K562 (cell line): ENCODE measurements at regions not wholly inside any gene's neighbourhood (a gene's known extent, or its start where the extent isn't known, plus 50 kb on each side); places are given as distances from the start of the nearest gene placed in this dataset.

Experiments used
- ATAC-seq: fragments of 200-7000 bp; cut with Tn5 transposase; 3 replicates; pipeline ENCODE4 v1.9.1; 2020; ENCODE audit warnings: moderate library complexity
- BruUV-seq: library from RNA; stranded (reverse); fragments of 400-500 nt; replicated peaks from 2 replicates; lab custom pipeline; 2021; lab: Mats Ljungman, UMichigan
- CTCF ChIA-PET: fragments of 300-600 bp; formaldehyde crosslinking; extraction: SDS; loops from one replicate; lab custom pipeline; 2021; ENCODE audit warnings: low intra/inter-chr PET ratio; lab: Yijun Ruan, JAX
- POLR2A ChIA-PET: fragments of 300-600, 350-650 bp; sonication (Branson Sonifier 250); formaldehyde crosslinking; extraction: SDS; loops from one replicate; lab custom pipeline; 2021; ENCODE audit warnings: antibody characterized with exemption, inconsistent platforms; lab: Yijun Ruan, JAX
- DNase-seq, 4 experiments: peaks; one replicate each; pipeline versions ENCODE4 v3.0.0 to v3.0.0-alpha.2; 2011 to 2018; ENCODE audit warnings: low spot score in 3 of 4, mixed read lengths in 3 of 4; ENCODE audit errors: extremely low read depth in 1 of 4
- FAIRE-seq: peaks from 2 replicates; lab custom pipeline; 2011; peaks lifted over from hg19 to GRCh38; lab: Jason Lieb, UNC
- H2AFZ ChIP-seq: 2 replicates; pipeline ENCODE4 v1.6.0; 2011; ENCODE audit warnings: low read depth, low read length, control low read depth, inconsistent platforms
- H3K27ac ChIP-seq: fragments of 200-600 bp; 3 replicates; pipeline ENCODE4 v1.8.0; 2011; ENCODE audit warnings: low read depth, mild to moderate bottlenecking, control low read depth, inconsistent platforms, low read length, moderate library complexity, mixed read lengths; ENCODE audit errors: extremely low read depth
- H3K27me3 ChIP-seq, 2 experiments: fragments of 300-600 bp in 1 of 2; 2 replicates in 1 of 2; 3 replicates in 1 of 2; pipeline versions ENCODE4 v1.6.0 to v1.8.0; 2011; ENCODE audit warnings: inconsistent platforms in 2 of 2, low read length in 2 of 2, mild to moderate bottlenecking in 1 of 2, mixed read lengths in 1 of 2, moderate library complexity in 1 of 2; ENCODE audit not compliant: control insufficient read depth in 2 of 2, insufficient read depth in 2 of 2
- H3K36me3 ChIP-seq: fragments of 300-600 bp; 3 replicates; pipeline ENCODE4 v1.8.0; 2011; ENCODE audit warnings: mild to moderate bottlenecking, low read length, inconsistent platforms; ENCODE audit not compliant: control insufficient read depth, insufficient read depth
- H3K4me1 ChIP-seq, 2 experiments: fragments of 200-600 bp in 1 of 2; replicated peaks in 1 of 2; 2 replicates in 1 of 2; 3 replicates in 1 of 2; pipeline versions ENCODE4 v1.5.1 to v1.8.0; 2011; ENCODE audit warnings: inconsistent platforms in 2 of 2, low read length in 2 of 2, mild to moderate bottlenecking in 1 of 2, mixed read lengths in 1 of 2, moderate library complexity in 1 of 2; ENCODE audit not compliant: control insufficient read depth in 2 of 2, insufficient read depth in 2 of 2
- H3K4me2 ChIP-seq: 2 replicates; pipeline ENCODE4 v1.6.1; 2011; ENCODE audit warnings: low read length, control low read depth, inconsistent platforms, mixed read lengths; ENCODE audit not compliant: insufficient read depth
- H3K4me3 ChIP-seq: fragments of 200-600 bp; sonication (generic), shearing (Covaris generic); 2 replicates; pipeline ENCODE4 v1.5.1; 2016; ENCODE audit warnings: control low read depth, inconsistent platforms
- H3K79me2 ChIP-seq: fragments of 200-600 bp; 3 replicates; pipeline ENCODE4 v1.8.0; 2011; ENCODE audit warnings: low read length, inconsistent platforms; ENCODE audit not compliant: control insufficient read depth, insufficient read depth
- H3K9ac ChIP-seq, 2 experiments: 2 replicates each; pipeline versions ENCODE4 v1.6.0 to v1.6.1; 2011; ENCODE audit warnings: low read depth in 2 of 2, low read length in 2 of 2, control low read depth in 1 of 2, inconsistent platforms in 1 of 2, mild to moderate bottlenecking in 1 of 2, mixed read lengths in 1 of 2; ENCODE audit not compliant: insufficient read depth in 1 of 2
- H3K9me1 ChIP-seq: one replicate; pipeline ENCODE4 v1.6.0; 2011; ENCODE audit warnings: inconsistent platforms, mild to moderate bottlenecking, low read length, moderate library complexity; ENCODE audit not compliant: control insufficient read depth, insufficient read depth
- H3K9me3 ChIP-seq: replicated peaks from 2 replicates; pipeline ENCODE4 v1.5.1; 2011; ENCODE audit warnings: low read depth, low read length, inconsistent platforms; ENCODE audit not compliant: control insufficient read depth, insufficient read depth
- H4K20me1 ChIP-seq: replicated peaks from 2 replicates; pipeline ENCODE4 v1.6.1; 2011; ENCODE audit warnings: low read length, inconsistent platforms, mixed read lengths; ENCODE audit not compliant: control insufficient read depth, insufficient read depth
- FOXP1 ChIP-seq: sonication (generic); formaldehyde crosslinking; IDR thresholded peaks from 2 replicates; pipeline ENCODE4 v1.8.0; 2022; ENCODE audit warnings: mild to moderate bottlenecking, missing genetic modification reagents
- KAT7 ChIP-seq: sonication (generic); formaldehyde crosslinking; IDR thresholded peaks from 2 replicates; pipeline ENCODE4 v1.8.0; 2022; ENCODE audit warnings: missing genetic modification reagents, mild to moderate bottlenecking, borderline replicate concordance
- NFE2 ChIP-seq: IDR thresholded peaks from 2 replicates; pipeline ENCODE4 v1.6.1; 2014; ENCODE audit warnings: antibody characterized with exemption, low read depth
- TRIM28 ChIP-seq: fragments of 450-650 bp; IDR thresholded peaks from 2 replicates; pipeline ENCODE4 v1.6.1; 2017
- ZNF143 ChIP-seq: sonication (generic); formaldehyde crosslinking; IDR thresholded peaks from 2 replicates; pipeline ENCODE4 v1.9.0; 2022; ENCODE audit warnings: mild to moderate bottlenecking, missing genetic modification reagents
- ZNF589 ChIP-seq: fragments of 200-800 bp; sonication (Bioruptor generic); IDR thresholded peaks from 2 replicates; pipeline ENCODE4 v1.6.1; 2016; ENCODE audit warnings: low read depth, missing genetic modification characterization, missing compliant biosample characterization
- ZNF699 ChIP-seq: fragments of 250-450 bp; sonication (Bioruptor Pico); IDR thresholded peaks from 2 replicates; pipeline ENCODE4 v1.8.0; 2021; ENCODE audit warnings: mild to moderate bottlenecking, moderate library complexity; ENCODE audit not compliant: insufficient replicate concordance
- in situ Hi-C: fragments of 300-500 bp; cut with MboI; formaldehyde crosslinking; loops from 4 replicates; pipeline ENCODE4 v1.15.0; 2018; ENCODE audit warnings: inconsistent platforms, mixed read lengths
- intact Hi-C: fragments of 100-400 bp; cut with micrococcal nuclease; formaldehyde crosslinking; loops from 2 replicates; pipeline ENCODE4 v1.14.2; 2022
- TF ChIP-seq, protein P1 (sequence below), 2 experiments: fragments of 250-450 bp in 1 of 2; fragments of 450-650 bp in 1 of 2; sonication (Bioruptor Pico) in 1 of 2; IDR thresholded peaks; 2 replicates each; pipeline versions ENCODE4 v1.6.1 to v1.8.0; 2016 to 2021; ENCODE audit warnings: mild to moderate bottlenecking in 2 of 2, moderate library complexity in 2 of 2, missing compliant biosample characterization in 1 of 2, missing genetic modification characterization in 1 of 2

DNA sequence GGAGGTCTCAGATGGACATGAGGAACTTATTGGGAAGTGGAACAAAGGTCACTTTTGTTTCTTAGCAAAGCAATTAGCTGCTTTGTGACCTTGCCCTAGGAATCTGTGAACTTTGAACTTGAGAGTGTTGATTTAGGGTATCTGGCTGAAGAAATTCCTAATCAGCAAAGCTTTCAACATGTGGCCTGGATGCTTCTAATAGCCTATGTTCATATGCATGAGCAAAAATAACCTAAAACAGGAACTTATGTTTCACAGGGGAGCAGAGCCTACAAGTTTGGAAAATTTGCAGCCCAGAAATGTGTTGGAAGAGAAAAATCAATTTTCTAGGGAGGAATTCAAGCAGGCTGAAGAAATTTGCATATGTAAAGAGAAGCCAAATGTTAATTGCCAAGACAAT is 405.8 kb upstream of the SALL3 start:
- ChIA-PET POLR2A (no interaction called here), CTCF (no interaction called here)
- Histone ChIP-seq H4K20me1 (no peaks in the 10 kb centered on the region), H3K4me2 (no peak overlapping the region), H3K4me3 (no peak overlapping the region), H3K27ac (no peak overlapping the region), H3K79me2 (no peaks in the 10 kb centered on the region), H3K9me1 (no peaks in the 10 kb centered on the region), H3K9me3 (no peaks in the 10 kb centered on the region), H3K4me1 (no peaks in the 10 kb centered on the region), H3K27me3 (no peaks in the 10 kb centered on the region; a peak in 1 of 5 replicates), H3K36me3 (no peaks in the 10 kb centered on the region), H2AFZ (no peak overlapping the region), H3K9ac (no peak overlapping the region)
- in situ Hi-C loops (no loop called here), intact Hi-C loops (no loop called here)
- FAIRE-seq (no peak), DNase-seq (no peak), ATAC-seq (no peak)
- TF ChIP-seq, protein P1, sequence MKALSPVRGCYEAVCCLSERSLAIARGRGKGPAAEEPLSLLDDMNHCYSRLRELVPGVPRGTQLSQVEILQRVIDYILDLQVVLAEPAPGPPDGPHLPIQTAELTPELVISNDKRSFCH (CRISPR knock-in tag; IDR thresholded peaks at IDR 0.05), result no peak
- TF ChIP-seq, protein P1 (tag; IDR thresholded peaks at IDR 0.05), result no peak
- TF ChIP-seq TRIM28 (no peak), KAT7 (CRISPR knock-in tag) (no peak), ZNF699 (CRISPR knock-in tag) (no peak), ZNF589 (CRISPR knock-in tag) (no peak), ZNF143 (no peak), FOXP1 (CRISPR knock-in tag) (no peak), NFE2 (no peak)
- BruUV-seq, result no TSS peak
